ENCODE measurements at regions not wholly inside any gene's neighbourhood (a gene's known extent, or its start where the extent isn't known, plus 50 kb on each side); places are given as distances from the start of the nearest gene placed in this dataset.

DNA sequence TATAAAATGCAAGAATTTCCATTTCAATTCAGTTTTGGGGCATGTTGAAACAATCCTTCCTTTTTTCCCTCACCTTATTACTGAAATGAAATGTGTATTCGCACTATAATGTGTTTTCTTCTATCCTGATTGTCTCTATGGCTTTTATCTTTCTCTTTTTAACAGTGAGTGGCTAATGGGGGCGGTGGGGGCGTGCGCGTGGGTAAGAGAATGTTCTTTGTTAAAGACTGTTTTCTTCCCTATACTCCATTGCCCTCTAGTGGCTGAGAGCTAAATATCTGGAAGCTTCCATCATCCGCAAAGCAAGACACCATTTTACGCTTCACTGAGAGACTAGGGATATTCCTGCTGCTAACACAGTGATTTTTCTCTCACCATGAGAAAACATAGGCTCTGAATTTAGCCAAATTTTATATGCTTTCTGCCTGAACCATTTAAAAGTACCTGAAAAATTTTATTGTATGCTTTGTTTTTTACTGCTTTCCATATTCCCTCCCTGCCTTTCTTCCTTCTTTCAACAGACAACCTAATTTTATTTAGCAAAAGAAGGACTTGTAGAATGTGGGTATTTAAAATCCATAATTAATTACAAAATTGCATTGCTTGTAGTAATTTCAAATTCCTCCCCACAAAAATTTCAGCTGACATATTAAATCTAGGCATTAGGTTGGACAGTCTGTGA is 194.0 kb downstream of the GASK1B start:
- TF ChIP-seq, protein P1, sequence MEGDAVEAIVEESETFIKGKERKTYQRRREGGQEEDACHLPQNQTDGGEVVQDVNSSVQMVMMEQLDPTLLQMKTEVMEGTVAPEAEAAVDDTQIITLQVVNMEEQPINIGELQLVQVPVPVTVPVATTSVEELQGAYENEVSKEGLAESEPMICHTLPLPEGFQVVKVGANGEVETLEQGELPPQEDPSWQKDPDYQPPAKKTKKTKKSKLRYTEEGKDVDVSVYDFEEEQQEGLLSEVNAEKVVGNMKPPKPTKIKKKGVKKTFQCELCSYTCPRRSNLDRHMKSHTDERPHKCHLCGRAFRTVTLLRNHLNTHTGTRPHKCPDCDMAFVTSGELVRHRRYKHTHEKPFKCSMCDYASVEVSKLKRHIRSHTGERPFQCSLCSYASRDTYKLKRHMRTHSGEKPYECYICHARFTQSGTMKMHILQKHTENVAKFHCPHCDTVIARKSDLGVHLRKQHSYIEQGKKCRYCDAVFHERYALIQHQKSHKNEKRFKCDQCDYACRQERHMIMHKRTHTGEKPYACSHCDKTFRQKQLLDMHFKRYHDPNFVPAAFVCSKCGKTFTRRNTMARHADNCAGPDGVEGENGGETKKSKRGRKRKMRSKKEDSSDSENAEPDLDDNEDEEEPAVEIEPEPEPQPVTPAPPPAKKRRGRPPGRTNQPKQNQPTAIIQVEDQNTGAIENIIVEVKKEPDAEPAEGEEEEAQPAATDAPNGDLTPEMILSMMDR (conservative IDR thresholded peaks at IDR 0.05; ENCODE audit: low read depth, low read length): peak; percentile 82
- H3K4me3 ChIP-seq (ENCODE audit: low read length): no peak overlapping the region
- DNase-seq (ENCODE audit: low read depth): peak; percentile 21

DNA sequence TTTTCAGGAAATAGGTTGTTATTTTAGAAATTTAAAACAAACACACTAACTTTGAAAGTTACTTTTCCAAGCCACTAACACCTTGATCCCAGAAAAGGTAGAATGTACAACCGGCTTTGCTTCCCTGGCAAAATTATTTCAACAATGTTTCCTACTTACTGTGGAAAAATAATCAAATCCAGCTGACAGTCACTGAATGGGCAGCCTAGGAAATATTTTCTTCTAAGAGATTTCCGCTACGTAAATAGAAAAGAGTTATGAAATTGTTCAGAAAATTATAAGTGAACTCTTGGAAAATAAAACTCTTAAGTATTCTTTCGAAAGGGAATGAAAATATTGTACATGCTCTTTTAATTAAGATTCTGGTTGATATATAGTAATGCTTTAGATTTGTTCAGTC is 195.7 kb downstream of the GASK1B start:
- DNase-seq (ENCODE audit: low read depth): no peak
- no peak overlapping the region for H3K4me3 ChIP-seq (ENCODE audit: low read length)
- TF ChIP-seq, protein P1 (conservative IDR thresholded peaks at IDR 0.05; ENCODE audit: low read depth, low read length): no peak

DNA sequence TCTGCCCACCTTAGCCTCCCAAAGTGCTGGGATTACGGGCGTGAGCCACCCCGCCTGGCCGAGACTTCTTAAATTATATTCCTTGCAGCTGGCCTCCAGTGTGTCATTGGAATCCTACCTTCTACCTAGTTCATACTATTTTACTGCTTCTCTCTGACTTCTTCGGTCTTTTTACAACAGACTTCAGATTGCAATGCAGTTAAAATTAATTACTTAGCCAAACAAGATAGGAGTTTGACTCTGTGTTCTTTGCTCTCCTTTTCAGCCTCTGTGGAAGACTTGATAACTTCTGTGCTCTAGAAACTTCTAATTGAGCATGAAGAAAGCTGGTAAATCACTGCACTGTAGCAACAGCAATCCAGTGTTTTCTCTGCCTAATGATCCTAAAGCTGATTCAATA is 199.5 kb downstream of the GASK1B start:
- TF ChIP-seq, protein P1 (conservative IDR thresholded peaks at IDR 0.05; ENCODE audit: low read depth, low read length): no peak
- no peak for DNase-seq (ENCODE audit: low read depth)
- H3K4me3 ChIP-seq (ENCODE audit: low read length): no peak overlapping the region

DNA sequence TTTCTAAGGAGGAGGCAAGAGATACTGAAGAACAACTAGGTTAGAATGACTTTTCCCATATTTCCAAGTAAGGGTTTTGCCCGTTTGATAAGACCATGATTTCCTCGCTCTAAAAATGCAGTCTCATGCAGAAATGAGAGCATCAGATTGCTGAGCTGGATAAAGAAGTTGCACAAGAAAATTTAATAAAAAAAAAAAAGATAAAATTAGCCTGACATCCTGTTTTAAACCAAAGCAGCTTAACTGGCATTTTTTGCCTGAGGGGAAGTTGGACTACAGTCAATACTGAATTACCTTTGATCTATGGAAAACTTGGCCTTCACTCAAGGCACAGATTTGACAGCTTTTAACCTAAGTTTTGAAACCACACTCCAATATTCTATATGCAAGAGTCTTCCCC is 208.4 kb downstream of the GASK1B start:
- no peak overlapping the region for H3K4me3 ChIP-seq (ENCODE audit: low read length)
- TF ChIP-seq, protein P1 (conservative IDR thresholded peaks at IDR 0.05; ENCODE audit: low read depth, low read length): no peak
- peak; percentile 28 for DNase-seq (ENCODE audit: low read depth)

DNA sequence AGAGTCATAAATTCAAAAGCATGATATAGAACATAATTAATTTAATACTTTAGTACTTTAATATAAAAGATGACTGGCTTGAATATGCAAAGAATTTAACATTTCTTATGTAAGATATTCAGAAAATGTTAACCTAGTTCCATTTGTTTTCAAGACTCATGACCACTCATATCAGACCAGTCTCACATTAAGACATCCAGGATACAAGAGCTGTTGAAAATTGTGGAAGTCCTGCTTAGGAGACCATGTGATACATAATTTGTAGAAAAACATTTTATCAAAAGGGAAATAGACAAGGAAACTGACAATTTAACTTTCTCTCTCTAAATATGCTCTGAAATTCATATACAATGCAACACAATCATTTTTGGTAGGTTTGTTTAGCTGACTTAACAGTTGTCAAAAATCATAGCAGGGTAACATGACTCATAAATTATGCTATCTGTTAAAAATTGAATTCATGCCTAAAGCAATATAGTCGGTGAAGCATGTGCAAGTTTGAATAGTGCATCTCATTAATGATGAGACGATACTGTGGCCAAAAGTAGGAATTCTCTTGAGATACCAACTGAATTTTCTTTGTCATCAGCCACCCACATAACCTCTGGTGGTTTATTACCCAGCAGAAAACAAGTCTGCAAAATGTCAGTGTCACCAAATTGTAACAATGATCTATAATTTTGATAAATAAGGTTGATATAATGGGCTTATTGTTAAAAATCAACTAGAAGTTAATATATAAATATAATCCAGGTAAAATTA is 211.4 kb downstream of the GASK1B start:
- TF ChIP-seq, protein P1 (conservative IDR thresholded peaks at IDR 0.05; ENCODE audit: low read depth, low read length): no peak

DNA sequence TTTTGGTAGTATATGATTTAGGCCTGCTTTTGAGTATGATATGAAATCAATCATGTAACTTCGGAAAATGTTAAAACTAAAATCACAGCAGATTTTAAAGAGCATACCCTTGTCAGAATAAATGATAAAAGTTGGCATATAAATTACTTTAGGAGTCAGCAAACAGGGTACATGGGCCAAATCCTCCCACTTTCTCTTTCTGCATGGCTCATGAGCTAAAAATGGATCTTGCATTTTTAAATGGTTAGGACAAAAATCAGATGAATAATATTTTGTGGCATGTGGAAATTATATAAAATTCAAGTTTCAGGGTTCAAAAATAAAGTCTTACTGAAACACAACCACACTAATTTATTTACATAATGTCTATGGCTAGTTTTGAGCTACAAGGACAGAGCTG is 214.9 kb downstream of the GASK1B start:
- no peak for DNase-seq (ENCODE audit: low read depth)
- TF ChIP-seq, protein P1 (conservative IDR thresholded peaks at IDR 0.05; ENCODE audit: low read depth, low read length): no peak

More for the DNA sequence above, 211.4 kb downstream of the GASK1B start:
- no peak overlapping the region for H3K4me3 ChIP-seq (ENCODE audit: low read length)
- no peak for DNase-seq (ENCODE audit: low read depth)

DNA sequence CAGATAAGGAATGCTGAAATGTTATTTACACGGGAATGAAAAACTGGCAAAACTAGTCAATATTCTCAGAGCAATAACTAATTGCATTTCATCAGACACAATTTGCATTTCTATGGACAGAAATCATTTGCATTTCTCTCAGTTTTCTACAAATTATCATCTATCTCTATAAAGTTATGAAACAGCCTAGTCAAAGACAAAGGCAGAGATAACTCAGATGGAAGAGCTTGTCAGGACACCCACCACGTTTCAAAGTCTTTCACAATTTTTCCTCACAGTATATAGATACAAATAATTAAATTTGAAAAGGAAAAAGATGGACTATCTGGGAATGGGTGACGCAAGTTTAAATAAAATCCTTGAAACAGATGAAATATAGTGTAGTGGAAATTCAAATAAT is 230.8 kb downstream of the GASK1B start:
- no peak for DNase-seq (ENCODE audit: low read depth)
- TF ChIP-seq, protein P1 (conservative IDR thresholded peaks at IDR 0.05; ENCODE audit: low read depth, low read length): no peak
- no peak overlapping the region for H3K4me3 ChIP-seq (ENCODE audit: low read length)

More for the DNA sequence above, 214.9 kb downstream of the GASK1B start:
- H3K4me3 ChIP-seq (ENCODE audit: low read length): no peak overlapping the region

All from retinal pigment epithelial cell (primary cell).